HG02678 (cell line): ENCODE measurements at regions not wholly inside any gene's neighbourhood (a gene's known extent, or its start where the extent isn't known, plus 50 kb on each side); places are given as distances from the start of the nearest gene placed in this dataset.
A peak's percentile ranks its signal among the peaks of the same experiment; 100 is the strongest.

Source experiments
- ATAC-seq: cut with Tn5 transposase; IDR thresholded peaks from one replicate; pipeline ENCODE4 v1.9.1; 2021; ENCODE audit warnings: mild to moderate bottlenecking, moderate library complexity; ENCODE audit not compliant: unreplicated experiment

- no peak for ATAC-seq
Observed at GRCh38 chr12:66960006-66960405, 281.1 kb upstream of the GRIP1 start.

- no peak for ATAC-seq
Observed at GRCh38 chr12:66960704-66961690, 282.1 kb upstream of the GRIP1 start.

DNA sequence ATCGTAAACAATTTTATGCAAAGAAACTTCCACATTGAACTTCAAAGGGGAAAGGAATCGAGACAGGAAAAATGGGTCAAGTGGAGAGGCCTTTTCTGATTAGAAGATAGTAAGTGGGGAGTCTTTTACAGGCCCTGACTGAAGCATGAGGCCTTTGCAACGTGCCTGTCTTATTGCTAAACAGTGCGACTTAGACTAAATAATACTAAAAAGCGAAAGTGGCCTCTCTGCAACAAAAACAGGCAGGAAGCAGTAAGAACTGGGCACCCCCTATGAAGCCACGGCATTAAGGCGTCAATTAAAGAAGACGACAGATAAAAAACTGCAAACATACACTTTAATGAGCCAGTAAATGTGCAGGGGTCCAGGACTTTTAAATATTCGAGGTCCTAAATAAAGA, 283.4 kb upstream of the GRIP1 start:
- no peak for ATAC-seq

- no peak for ATAC-seq
Observed at GRCh38 chr12:66963901-66964300, 285.0 kb upstream of the GRIP1 start.

DNA sequence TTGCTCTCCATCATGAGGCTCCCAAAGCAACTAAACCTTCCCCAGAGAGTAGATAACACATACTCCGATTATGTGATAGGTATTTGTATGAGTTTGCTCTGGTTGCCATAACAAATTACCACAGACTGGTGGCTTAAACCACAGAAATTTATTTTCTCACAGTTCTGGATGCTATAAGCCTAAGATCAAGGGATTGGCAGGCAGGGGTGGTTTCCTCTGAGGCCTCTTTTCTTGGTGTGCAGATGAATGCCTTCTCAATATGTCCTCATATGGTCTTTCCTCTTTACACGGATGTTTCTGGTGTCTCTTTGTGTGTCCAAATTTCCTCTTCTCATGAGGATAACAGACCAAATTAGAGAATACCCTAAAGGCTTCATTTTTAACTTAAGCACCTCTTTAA, 285.8 kb upstream of the GRIP1 start:
- ATAC-seq, result no peak

GRCh38 chr12:66965621-66966020, 286.7 kb upstream of the GRIP1 start:
- no peak for ATAC-seq

DNA sequence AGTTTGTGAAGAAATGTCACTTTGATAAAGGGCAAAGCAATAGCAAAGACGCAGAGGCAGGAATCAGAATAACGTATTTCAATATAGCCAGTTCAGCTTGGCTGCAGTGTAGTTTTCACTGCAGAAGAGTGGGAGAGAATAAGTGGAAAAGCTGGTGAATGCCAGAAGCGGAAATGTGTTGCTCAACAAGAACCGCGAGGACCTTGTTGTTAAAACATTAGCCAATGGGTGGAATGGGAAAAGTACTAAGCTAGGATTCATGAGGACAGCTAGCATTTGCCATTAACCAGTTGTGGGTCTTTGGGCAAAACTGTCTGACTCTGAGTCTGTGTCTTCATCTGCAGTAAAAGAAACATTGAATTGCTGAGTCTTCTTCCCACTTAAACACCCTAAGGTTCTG, 292.9 kb upstream of the GRIP1 start:
- no peak for ATAC-seq

- ATAC-seq, result no peak
Observed at GRCh38 chr12:66976526-66976925, 292.6 kb upstream of the CAND1 start.

GRCh38 chr12:66978802-66979201, 290.4 kb upstream of the CAND1 start:
- no peak for ATAC-seq

DNA sequence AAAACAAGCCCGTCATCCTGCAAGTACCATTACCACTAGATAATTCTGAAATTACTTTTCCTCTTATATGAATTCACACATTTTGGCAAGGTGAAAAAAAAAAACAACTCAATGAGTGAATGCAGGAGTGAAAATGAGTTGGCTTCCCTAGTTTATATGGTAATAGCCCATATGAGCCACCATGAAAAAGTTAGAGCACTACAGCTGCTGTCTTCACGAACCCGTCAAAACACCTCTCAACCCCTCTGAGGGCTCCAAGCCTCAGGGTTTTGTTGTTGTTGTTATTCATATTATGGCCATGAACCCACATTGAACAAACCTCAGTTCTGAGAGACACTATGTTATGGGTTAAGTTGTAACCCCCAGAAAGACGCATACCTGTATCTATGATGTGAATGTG, 289.9 kb upstream of the CAND1 start:
- ATAC-seq, result no peak

DNA sequence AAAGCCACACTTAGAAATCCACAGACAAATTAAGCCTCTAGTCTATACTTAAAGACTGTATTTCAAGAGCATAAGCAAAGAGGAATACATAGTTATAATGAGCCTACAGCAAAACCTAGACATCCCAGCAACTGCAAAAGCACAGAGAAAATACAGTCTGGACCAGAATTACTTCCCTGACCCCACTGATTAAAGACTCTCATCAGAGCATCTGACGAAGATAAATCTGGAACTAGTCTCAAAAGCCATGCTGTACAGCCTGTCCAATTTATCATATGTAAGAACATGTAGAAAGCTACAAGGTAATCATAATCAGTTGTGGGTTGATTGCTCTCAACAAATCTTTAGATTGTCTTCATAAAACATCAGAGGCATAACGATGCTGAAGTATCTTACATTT, 285.1 kb upstream of the CAND1 start:
- ATAC-seq, result no peak

DNA sequence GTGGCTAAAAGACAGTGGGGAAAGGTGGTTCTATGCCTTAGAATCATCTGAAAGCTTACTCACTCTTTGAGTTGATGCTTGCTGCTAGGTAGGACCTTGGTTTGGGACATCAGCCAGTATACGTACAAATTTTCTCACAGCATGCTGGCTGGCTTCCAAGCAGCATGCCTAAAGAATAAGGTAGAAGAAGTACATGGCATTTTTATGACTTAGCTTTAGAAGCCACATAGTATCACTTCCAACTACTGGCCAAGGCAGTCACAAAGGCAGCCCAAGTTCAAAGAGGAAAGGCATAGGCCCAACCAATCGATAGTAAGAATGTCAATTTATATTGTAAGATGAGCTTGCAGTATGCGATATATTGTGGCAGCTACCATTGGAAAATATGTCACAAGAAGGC, 284.2 kb upstream of the CAND1 start:
- ATAC-seq, result no peak

GRCh38 chr12:66999141-66999540, 270.0 kb upstream of the CAND1 start:
- ATAC-seq, result no peak

- no peak for ATAC-seq
Observed at GRCh38 chr12:67001251-67001650, 267.9 kb upstream of the CAND1 start.

GRCh38 chr12:67002720-67003119, 266.4 kb upstream of the CAND1 start:
- no peak for ATAC-seq

DNA sequence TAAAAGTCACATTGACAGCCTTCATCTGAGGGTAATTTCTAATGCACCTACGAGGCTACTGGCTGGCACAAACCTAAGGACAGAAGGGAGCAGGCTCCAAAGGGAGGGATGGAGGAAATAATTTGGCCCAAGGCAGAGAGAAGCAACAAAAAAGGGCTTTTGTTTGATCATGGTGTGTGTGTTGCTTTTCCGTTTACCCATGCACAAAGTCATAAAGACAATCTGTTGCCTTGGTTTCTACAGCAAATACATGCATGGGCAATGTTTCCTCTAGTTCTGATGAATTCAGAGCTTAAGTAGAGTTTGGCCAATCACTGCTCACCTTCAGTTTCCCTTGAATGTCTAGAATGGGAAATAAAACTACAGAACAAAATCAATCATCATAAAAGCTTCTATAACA, 262.5 kb upstream of the CAND1 start:
- no peak for ATAC-seq

DNA sequence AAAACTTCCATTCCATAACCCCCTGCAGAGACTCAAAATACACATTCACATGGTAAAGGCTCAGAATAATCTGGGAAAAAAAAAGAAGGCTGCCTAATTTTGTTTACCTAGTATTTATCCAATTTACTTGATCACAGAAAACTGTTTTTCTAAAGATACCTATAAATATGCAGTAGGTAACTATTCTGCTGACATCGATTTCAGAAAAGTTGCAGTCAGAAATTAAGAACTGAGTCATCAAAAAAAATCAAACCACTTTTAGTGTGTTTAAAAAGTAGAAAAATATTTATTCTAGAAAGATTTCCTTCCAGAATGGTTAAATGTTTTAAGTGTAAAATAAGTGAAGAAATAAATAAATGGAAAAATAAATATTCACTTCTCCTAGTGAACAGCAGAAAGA, 254.5 kb upstream of the CAND1 start:
- ATAC-seq, result no peak

- no peak for ATAC-seq
Observed at GRCh38 chr12:67018105-67018504, 251.1 kb upstream of the CAND1 start.

DNA sequence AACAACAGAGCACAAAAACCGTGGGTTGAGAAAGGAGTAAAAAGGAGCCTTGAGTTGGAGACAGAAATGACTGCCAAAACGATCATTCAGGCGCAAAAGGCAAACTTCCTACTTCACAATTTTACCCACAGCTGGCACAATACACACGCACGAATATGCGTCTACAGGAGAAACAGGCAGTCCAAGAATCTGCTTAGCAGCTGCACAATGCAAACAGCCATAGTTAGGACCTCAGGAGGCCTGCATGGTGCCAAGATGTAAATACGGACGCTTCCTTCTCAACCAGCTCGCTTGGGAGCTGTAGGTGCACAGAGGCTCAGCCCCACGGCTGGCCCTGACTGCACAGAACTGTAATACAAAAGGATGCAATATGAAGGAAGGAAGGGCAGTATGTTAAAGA, 250.1 kb upstream of the CAND1 start:
- no peak for ATAC-seq

- peak; percentile 82 for ATAC-seq
Observed at GRCh38 chr12:67025543-67026114, 243.5 kb upstream of the CAND1 start.

GRCh38 chr12:67026487-67027246, 242.5 kb upstream of the CAND1 start:
- ATAC-seq, result no peak

GRCh38 chr12:67028529-67028928, 240.6 kb upstream of the CAND1 start:
- no peak for ATAC-seq
